Liver (tissue), 8 donors: ENCODE measurements at regions not wholly inside any gene's neighbourhood (a gene's known extent, or its start where the extent isn't known, plus 50 kb on each side); places are given as distances from the start of the nearest gene placed in this dataset.

ENCODE experiments used
- DNase-seq: peaks from one replicate; pipeline ENCODE4 v3.0.0-alpha.2; 2017; ENCODE audit warnings: low spot score
- H3K27ac ChIP-seq, 2 donors: one replicate each; pipeline ENCODE4 v1.7.0; 2013; ENCODE audit warnings: inconsistent platforms in 2 of 2, low read length in 2 of 2, control low read depth in 1 of 2, low read depth in 1 of 2, mild to moderate bottlenecking in 1 of 2
- H3K27me3 ChIP-seq, 4 donors: one replicate each; pipeline versions ENCODE4 v1.6.1 to v1.7.0; 2013; ENCODE audit warnings: low read length in 3 of 4, inconsistent platforms in 1 of 4, mild to moderate bottlenecking in 1 of 4, moderate library complexity in 1 of 4; ENCODE audit not compliant: control insufficient read depth in 4 of 4, insufficient read depth in 4 of 4
- H3K36me3 ChIP-seq, 4 donors: one replicate each; pipeline versions ENCODE4 v1.6.1 to v1.7.0; 2013; ENCODE audit warnings: low read length in 3 of 4, mild to moderate bottlenecking in 3 of 4, low read depth in 1 of 4, moderate library complexity in 1 of 4; ENCODE audit not compliant: control insufficient read depth in 4 of 4, insufficient read depth in 3 of 4
- H3K4me1 ChIP-seq, 4 donors: one replicate each; pipeline versions ENCODE4 v1.6.1 to v1.7.0; 2013; ENCODE audit warnings: low read length in 3 of 4, mild to moderate bottlenecking in 3 of 4, moderate library complexity in 1 of 4; ENCODE audit not compliant: control insufficient read depth in 4 of 4, insufficient read depth in 4 of 4
- H3K4me3 ChIP-seq, 3 donors: one replicate each; pipeline versions ENCODE4 v1.6.1 to v1.7.0; 2013; ENCODE audit warnings: low read length in 3 of 3, control low read depth in 1 of 3, low read depth in 1 of 3, mild to moderate bottlenecking in 1 of 3
- H3K9ac ChIP-seq, 2 donors: one replicate each; pipeline ENCODE4 v1.7.0; 2013; ENCODE audit warnings: low read length in 2 of 2, mild to moderate bottlenecking in 2 of 2, moderate library complexity in 2 of 2, control low read depth in 1 of 2, low read depth in 1 of 2
- H3K9me3 ChIP-seq, 4 donors: one replicate each; pipeline versions ENCODE4 v1.6.1 to v1.7.0; 2013; ENCODE audit warnings: low read length in 3 of 4; ENCODE audit not compliant: control insufficient read depth in 4 of 4
- ATF3 ChIP-seq: IDR thresholded peaks from 2 replicates; pipeline ENCODE4 v1.6.1; 2016; ENCODE audit warnings: antibody characterized with exemption
- CTCF ChIP-seq: fragments of 150-350 bp; IDR thresholded peaks from 2 replicates; pipeline ENCODE4 v1.5.1; 2017; ENCODE audit warnings: improper control_type of control experiment, low read depth, low read length; ENCODE audit not compliant: missing input control
- FOXA1 ChIP-seq: IDR thresholded peaks from 2 replicates; pipeline ENCODE4 v1.6.1; 2016; ENCODE audit warnings: antibody characterized with exemption
- GABPA ChIP-seq, 2 donors: IDR thresholded peaks in 1 of 2; conservative IDR thresholded peaks in 1 of 2; 2 replicates each; pipeline ENCODE4 v1.6.1; 2016; ENCODE audit warnings: antibody characterized with exemption in 2 of 2, mild to moderate bottlenecking in 1 of 2, moderate library complexity in 1 of 2
- HNF4A ChIP-seq, 2 donors: conservative IDR thresholded peaks; 2 replicates each; pipeline ENCODE4 v1.6.1; 2016; ENCODE audit warnings: antibody characterized with exemption in 2 of 2, mild to moderate bottlenecking in 2 of 2
- HNF4G ChIP-seq: IDR thresholded peaks from 2 replicates; pipeline ENCODE4 v1.6.1; 2016; ENCODE audit warnings: antibody characterized with exemption
- JUND ChIP-seq, 2 donors: IDR thresholded peaks; 2 replicates each; pipeline ENCODE4 v1.6.1; 2016; ENCODE audit warnings: antibody characterized with exemption in 2 of 2
- NR2F2 ChIP-seq: IDR thresholded peaks from 2 replicates; pipeline ENCODE4 v1.6.1; 2016; ENCODE audit warnings: antibody characterized with exemption
- RAD21 ChIP-seq, 2 donors: IDR thresholded peaks; 2 replicates each; pipeline ENCODE4 v1.6.1; 2016; ENCODE audit warnings: antibody characterized with exemption in 2 of 2, mild to moderate bottlenecking in 2 of 2
- REST ChIP-seq: IDR thresholded peaks from 2 replicates; pipeline ENCODE4 v1.6.1; 2016; ENCODE audit warnings: antibody characterized with exemption, mild to moderate bottlenecking
- RXRA ChIP-seq, 2 donors: IDR thresholded peaks; 2 replicates each; pipeline ENCODE4 v1.6.1; 2017 to 2018; ENCODE audit warnings: antibody characterized with exemption in 2 of 2, mild to moderate bottlenecking in 1 of 2
- SP1 ChIP-seq: IDR thresholded peaks from 2 replicates; pipeline ENCODE4 v1.6.1; 2018; ENCODE audit warnings: antibody characterized with exemption, mild to moderate bottlenecking
- TAF1 ChIP-seq: conservative IDR thresholded peaks from 2 replicates; pipeline ENCODE4 v1.6.1; 2016; ENCODE audit warnings: antibody characterized with exemption, mild to moderate bottlenecking
- YY1 ChIP-seq: IDR thresholded peaks from 2 replicates; pipeline ENCODE4 v1.6.1; 2016; ENCODE audit warnings: antibody characterized with exemption, mild to moderate bottlenecking
- WGBS: extraction: QIAGEN DNeasy Blood & Tissue Kit; methylation state at CpG from one replicate; pipeline ENCODE4 v1.1.7; 2013; 5-methylcytosine and 5-hydroxymethylcytosine counted together
- donor health status: healthy.
- donor health status: healthy.
- donor health status: healthy.
- donor health status: healthy.
- donor health status: healthy.

- no peak for DNase-seq
- Histone ChIP-seq H3K4me1 (no peaks in the 10 kb centered on the region), H3K9ac (no peak overlapping the region), H3K27me3 (peaks cover 0 to 4% (median 0%) of the 10 kb centered on the region in 4 donors), H3K27ac (no peak overlapping the region), H3K9me3 (no peaks in the 10 kb centered on the region), H3K4me3 (no peak overlapping the region), H3K36me3 (no peaks in the 10 kb centered on the region)
- WGBS = 100% methylated on average over 1 of the region's 1 CpG
- TF ChIP-seq SP1 (no peak), RXRA (IDR thresholded peaks at IDR 0.05) (no peak), YY1 (no peak), FOXA1 (no peak), ATF3 (no peak), TAF1 (no peak), HNF4A (conservative IDR thresholded peaks at IDR 0.05) (no peak), CTCF (no peak), HNF4G (no peak), GABPA (IDR thresholded peaks at IDR 0.05 in 1 of 2, conservative IDR thresholded peaks at IDR 0.05 in 1 of 2) (no peak), NR2F2 (no peak), RAD21 (IDR thresholded peaks at IDR 0.05) (no peak), JUND (IDR thresholded peaks at IDR 0.05) (no peak), REST (no peak)
These were observed 59.2 kb downstream of the EMX2 start for GRCh38 chr10:117601716-117602115.

- no peak overlapping the region for H3K27ac ChIP-seq
- no peaks in the 10 kb centered on the region for H3K36me3 ChIP-seq
- no peak for TF ChIP-seq ATF3
- TF ChIP-seq HNF4A (conservative IDR thresholded peaks at IDR 0.05) = no peak
- no peak for TF ChIP-seq CTCF
- no peak for TF ChIP-seq NR2F2
- no peak for TF ChIP-seq REST
- TF ChIP-seq SP1 = no peak
- TF ChIP-seq GABPA (IDR thresholded peaks at IDR 0.05 in 1 of 2, conservative IDR thresholded peaks at IDR 0.05 in 1 of 2) = no peak
- H3K27me3 ChIP-seq = peaks cover 0 to 6% (median 1%) of the 10 kb centered on the region in 4 donors
- WGBS = 86% methylated on average over 6 of the region's 6 CpGs
- no peaks in the 10 kb centered on the region for H3K9me3 ChIP-seq
- H3K4me3 ChIP-seq = no peak overlapping the region
- no peak for DNase-seq
- no peak overlapping the region for H3K9ac ChIP-seq
- no peaks in the 10 kb centered on the region for H3K4me1 ChIP-seq
These were observed 60.5 kb downstream of the EMX2 start for GRCh38 chr10:117603081-117603480.
